ENCODE measurements at regions not wholly inside any gene's neighbourhood (a gene's known extent, or its start where the extent isn't known, plus 50 kb on each side); places are given as distances from the start of the nearest gene placed in this dataset.

- H2BK20ac ChIP-seq (ENCODE audit: low read depth, low read length): no peak overlapping the region
- no peak overlapping the region for H3K56ac ChIP-seq (ENCODE audit: extremely low read depth, insufficient read depth, low read length)
- TF ChIP-seq, protein P1, sequence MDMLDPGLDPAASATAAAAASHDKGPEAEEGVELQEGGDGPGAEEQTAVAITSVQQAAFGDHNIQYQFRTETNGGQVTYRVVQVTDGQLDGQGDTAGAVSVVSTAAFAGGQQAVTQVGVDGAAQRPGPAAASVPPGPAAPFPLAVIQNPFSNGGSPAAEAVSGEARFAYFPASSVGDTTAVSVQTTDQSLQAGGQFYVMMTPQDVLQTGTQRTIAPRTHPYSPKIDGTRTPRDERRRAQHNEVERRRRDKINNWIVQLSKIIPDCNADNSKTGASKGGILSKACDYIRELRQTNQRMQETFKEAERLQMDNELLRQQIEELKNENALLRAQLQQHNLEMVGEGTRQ (IDR thresholded peaks at IDR 0.05; ENCODE audit: low read depth, low read length): no peak
- TF ChIP-seq CEBPB (IDR thresholded peaks at IDR 0.05; ENCODE audit: low read depth, low read length) (no peak), FOS (IDR thresholded peaks at IDR 0.05; ENCODE audit: low read depth, low read length) (no peak), SMC3 (IDR thresholded peaks at IDR 0.05; ENCODE audit: low read depth, low read length) (no peak)
- no peak overlapping the region for H2BK120ac ChIP-seq (ENCODE audit: low read depth, low read length)
- H2BK5ac ChIP-seq (ENCODE audit: low read depth, low read length, poor library complexity, severe bottlenecking): no peak overlapping the region
- H2BK15ac ChIP-seq (ENCODE audit: low read depth, low read length): no peak overlapping the region
- H3K27ac ChIP-seq (ENCODE audit: insufficient read depth, low read length): no peak overlapping the region
- ATAC-seq (ENCODE audit: low read depth): no peak
- H2AK9ac ChIP-seq (replicated peaks; ENCODE audit: low read depth, low read length, poor library complexity): no peak overlapping the region
- no CpG with 5 or more reads among the region's 1 CpG for WGBS, 2 experiments (ENCODE audit: extremely low coverage in 2 of 2, insufficient read length in 1 of 2)
- intact Hi-C loops (cut with micrococcal nuclease): no loop called here
- H3K4ac ChIP-seq (ENCODE audit: low read depth, low read length): no peak overlapping the region
- no peak overlapping the region for H4K5ac ChIP-seq (ENCODE audit: low read depth, low read length)
- H2AK5ac ChIP-seq (ENCODE audit: low read depth, low read length): no peak overlapping the region
- H3K4me2 ChIP-seq (ENCODE audit: low read depth, low read length): no peak overlapping the region
- H3K14ac ChIP-seq (replicated peaks; ENCODE audit: low read depth, low read length): no peak overlapping the region
- no peaks in the 10 kb centered on the region for H3K79me1 ChIP-seq (ENCODE audit: low read depth in 1 of 2, low read length in 2 of 2)
- H4K91ac ChIP-seq (ENCODE audit: insufficient read depth, low read depth, low read length): no peak overlapping the region
- H3K23ac ChIP-seq (ENCODE audit: low read depth, low read length): no peak overlapping the region
- no peak overlapping the region for H3K9ac ChIP-seq (ENCODE audit: low read depth, low read length)
- no peaks in the 10 kb centered on the region for H3K9me1 ChIP-seq (ENCODE audit: insufficient read depth, low read length)
- dilution Hi-C loops (cut with HindIII; ENCODE audit: low sequenced_read_pairs, unreplicated experiment): no loop called here
- no peak overlapping the region for H2AFZ ChIP-seq (replicated peaks; ENCODE audit: low read length, poor library complexity)
- no peak overlapping the region for H4K8ac ChIP-seq (ENCODE audit: low read depth in 2 of 2, low read length in 2 of 2)
- POLR2A ChIA-PET (ENCODE audit: unreplicated experiment): no interaction called here
- in situ Hi-C loops (cut with MboI; ENCODE audit: low sequenced_read_pairs): no loop called here
- CTCF ChIA-PET: no interaction called here
- no peaks in the 10 kb centered on the region for H3K27me3 ChIP-seq (ENCODE audit: control insufficient read depth, insufficient read depth, low read length)
- no TSS peak for BruUV-seq (replicated peaks)
- DNase-seq: no peak
- no peak overlapping the region for H3K4me3 ChIP-seq (ENCODE audit: insufficient read depth, low read depth, low read length)
- no peak overlapping the region for H3K18ac ChIP-seq (ENCODE audit: low read depth, low read length)
- no peaks in the 10 kb centered on the region for H3K4me1 ChIP-seq (ENCODE audit: control insufficient read depth, insufficient read depth, low read length)
- no peaks in the 10 kb centered on the region for H3K9me3 ChIP-seq (ENCODE audit: control insufficient read depth, insufficient read depth, low read length)
- H3K36me3 ChIP-seq (ENCODE audit: control insufficient read depth, insufficient read depth, low read length): no peaks in the 10 kb centered on the region
- H4K20me1 ChIP-seq (ENCODE audit: insufficient read depth, low read length): no peaks in the 10 kb centered on the region
Observed at GRCh38 chr4:110876866-110877265, 254.0 kb upstream of the PITX2 start.

Data from IMR-90 (cell line).